Left ventricle myocardium superior (tissue), 1 donor: ENCODE measurements at regions not wholly inside any gene's neighbourhood (a gene's known extent, or its start where the extent isn't known, plus 50 kb on each side); places are given as distances from the start of the nearest gene placed in this dataset.
A peak's percentile ranks its signal among the peaks of the same experiment; 100 is the strongest.
"Not testable (repeated sequence)": the region's sequence is repeated elsewhere in the genome, so short reads cannot be mapped to it uniquely, and the experiment has no call there.

Source experiments
- ATAC-seq: fragments of 200-7000 bp; cut with Tn5 transposase; one replicate; pipeline ENCODE4 v1.9.1; 2020; ENCODE audit warnings: mild to moderate bottlenecking, moderate library complexity
- DNase-seq: peaks from one replicate; pipeline ENCODE4 v3.0.0-alpha.2; 2020
- intact Hi-C: fragments of 100-400 bp; cut with micrococcal nuclease; formaldehyde crosslinking; loops from one replicate; pipeline ENCODE4 v1.11.0; 2022
- donor health status: DM: no; HTN: yes; CAD: no; lungs with severe emphysema.

- intact Hi-C loops, result not testable (repeated sequence)
Observed at GRCh38 chr16:21487956-21488355, 111.4 kb upstream of the METTL9 start.

GRCh38 chr16:21499046-21499445 is 100.3 kb upstream of the METTL9 start:
- DNase-seq, result peak; percentile 25
- ATAC-seq, intact Hi-C loops: not testable (repeated sequence)

More at GRCh38 chr16:21487956-21488355, 111.4 kb upstream of the METTL9 start:
- DNase-seq, ATAC-seq: not testable (repeated sequence)

GRCh38 chr16:21501223-21501868 is 98.0 kb upstream of the METTL9 start:
- intact Hi-C loops, result not testable (repeated sequence)
- ATAC-seq, result peak; percentile 83
- peak; percentile 83 for DNase-seq

- peak; percentile 96 for ATAC-seq
- peak; percentile 99 for DNase-seq
- intact Hi-C loops, result no loop called here
Observed at GRCh38 chr16:21501869-21502667, 97.3 kb upstream of the METTL9 start.

- DNase-seq, intact Hi-C loops, ATAC-seq: not testable (repeated sequence)
Observed at GRCh38 chr16:21503574-21503920, 95.8 kb upstream of the METTL9 start.

GRCh38 chr16:21503941-21504832 is 95.2 kb upstream of the METTL9 start:
- intact Hi-C loops, ATAC-seq: not testable (repeated sequence)
- DNase-seq, result peak; percentile 27

- intact Hi-C loops, ATAC-seq: not testable (repeated sequence)
- peak; percentile 5 for DNase-seq
Observed at GRCh38 chr16:21505751-21506520, 93.4 kb upstream of the METTL9 start.

- ATAC-seq, intact Hi-C loops: not testable (repeated sequence)
- DNase-seq, result peak; percentile 66
Observed at GRCh38 chr16:21506857-21507456, 92.4 kb upstream of the METTL9 start.

GRCh38 chr16:21507631-21508305 is 91.6 kb upstream of the METTL9 start:
- intact Hi-C loops, ATAC-seq: not testable (repeated sequence)
- DNase-seq, result peak; percentile 33

- ATAC-seq (peak; percentile 23), DNase-seq (peak; percentile 55)
- intact Hi-C loops, result not testable (repeated sequence)
Observed at GRCh38 chr16:21508661-21509436, 90.5 kb upstream of the METTL9 start.

GRCh38 chr16:21509437-21510086 is 89.8 kb upstream of the METTL9 start:
- ATAC-seq, result peak; percentile 50
- intact Hi-C loops, result not testable (repeated sequence)
- peak; percentile 58 for DNase-seq

GRCh38 chr16:21510869-21511255 is 88.5 kb upstream of the METTL9 start:
- intact Hi-C loops, DNase-seq, ATAC-seq: not testable (repeated sequence)

GRCh38 chr16:21511315-21512210 is 87.8 kb upstream of the METTL9 start:
- DNase-seq (peak; percentile 77), ATAC-seq (peak; percentile 29)
- intact Hi-C loops, result not testable (repeated sequence)

- DNase-seq, result peak; percentile 75
- intact Hi-C loops, result not testable (repeated sequence)
- peak; percentile 6 for ATAC-seq
Observed at GRCh38 chr16:21512280-21513192, 86.8 kb upstream of the METTL9 start.
